Endodermal cell (in vitro differentiated cells): ENCODE measurements at regions not wholly inside any gene's neighbourhood (a gene's known extent, or its start where the extent isn't known, plus 50 kb on each side); places are given as distances from the start of the nearest gene placed in this dataset.

Source experiments
- DNase-seq: peaks from one replicate; pipeline ENCODE4 v3.0.0-alpha.2; 2017
- H3K27ac ChIP-seq: 2 replicates; pipeline ENCODE4 v1.5.1; 2013; ENCODE audit warnings: mild to moderate bottlenecking, low read depth, low read length, moderate library complexity
- H3K27me3 ChIP-seq: 2 replicates; pipeline ENCODE4 v1.6.1; 2013; ENCODE audit warnings: mild to moderate bottlenecking, low read length, moderate library complexity; ENCODE audit not compliant: insufficient read depth, control insufficient read depth, poor library complexity, severe bottlenecking
- H3K36me3 ChIP-seq: 2 replicates; pipeline ENCODE4 v1.7.0; 2013; ENCODE audit warnings: mild to moderate bottlenecking, low read length, moderate library complexity; ENCODE audit not compliant: control insufficient read depth, insufficient read depth
- H3K4me1 ChIP-seq: one replicate; pipeline ENCODE4 v1.7.0; 2013; ENCODE audit warnings: low read length; ENCODE audit not compliant: control insufficient read depth, insufficient read depth
- H3K4me3 ChIP-seq: 2 replicates; pipeline ENCODE4 v1.5.1; 2013; ENCODE audit warnings: mild to moderate bottlenecking, low read length, moderate library complexity
- H3K9ac ChIP-seq: 2 replicates; pipeline ENCODE4 v1.6.1; 2013; ENCODE audit warnings: mild to moderate bottlenecking, low read length, moderate library complexity; ENCODE audit not compliant: poor library complexity, severe bottlenecking; ENCODE audit errors: extremely low read depth
- H3K9me3 ChIP-seq: 2 replicates; pipeline ENCODE4 v1.6.1; 2013; ENCODE audit warnings: mild to moderate bottlenecking, low read length, moderate library complexity; ENCODE audit not compliant: control insufficient read depth
- H3K27ac Mint-ChIP-seq: 2 replicates; pipeline ENCODE4 v1.8.0; 2020; ENCODE audit warnings: mixed read lengths
- H3K27me3 Mint-ChIP-seq: 2 replicates; pipeline ENCODE4 v1.8.0; 2021; ENCODE audit warnings: mild to moderate bottlenecking, mixed read lengths; ENCODE audit not compliant: insufficient read depth
- H3K36me3 Mint-ChIP-seq: 2 replicates; pipeline ENCODE4 v1.8.0; 2020; ENCODE audit warnings: low read depth, mixed read lengths
- H3K4me1 Mint-ChIP-seq: 2 replicates; pipeline ENCODE4 v1.8.0; 2020; ENCODE audit warnings: mixed read lengths
- H3K4me3 Mint-ChIP-seq: 2 replicates; pipeline ENCODE4 v1.8.0; 2020; ENCODE audit warnings: mild to moderate bottlenecking, moderate library complexity, mixed read lengths
- H3K9me3 Mint-ChIP-seq: 2 replicates; pipeline ENCODE4 v1.8.0; 2020; ENCODE audit warnings: mild to moderate bottlenecking, mixed read lengths
- CTCF ChIP-seq: fragments of 200-600 bp; sonication (generic); conservative IDR thresholded peaks from 2 replicates; pipeline ENCODE4 v1.5.0; 2021; ENCODE audit warnings: antibody characterized with exemption, mild to moderate bottlenecking
- whole genome bisulfite sequencing, 2 experiments: methylation state at CpG; one replicate each; pipeline versions ENCODE4 v1.1.5 to v1.1.7; 2013; ENCODE audit warnings: missing lambda C conversion rate in 2 of 2, mixed read lengths in 1 of 2; ENCODE audit not compliant: insufficient coverage in 1 of 2, insufficient read length in 1 of 2; 5-methylcytosine and 5-hydroxymethylcytosine counted together

GRCh38 chr13:33934343-33934742 is 116.4 kb downstream of the RFC3 start:
- H3K9ac ChIP-seq, result no peak overlapping the region
- H3K27me3 ChIP-seq, result no peaks in the 10 kb centered on the region
- peaks cover 10% of the 10 kb centered on the region for H3K4me1 Mint-ChIP-seq
- no peaks in the 10 kb centered on the region for H3K36me3 Mint-ChIP-seq
- H3K36me3 ChIP-seq, result no peaks in the 10 kb centered on the region
- H3K4me1 ChIP-seq, result no peaks in the 10 kb centered on the region
- H3K27ac ChIP-seq, result no peak overlapping the region
- no peaks in the 10 kb centered on the region for H3K27me3 Mint-ChIP-seq
- H3K27ac Mint-ChIP-seq, result no peak overlapping the region
- H3K9me3 Mint-ChIP-seq, result peaks cover under 1% of the 10 kb centered on the region
- WGBS, 2 experiments, result 43 to 72% methylated on average over 1 to 2 of the region's 2 CpGs
- H3K4me3 ChIP-seq, result no peak overlapping the region
- no peak for TF ChIP-seq CTCF
- H3K4me3 Mint-ChIP-seq, result no peak overlapping the region
- no peak for DNase-seq
- peaks cover 3% of the 10 kb centered on the region for H3K9me3 ChIP-seq

GRCh38 chr13:33934951-33935371 is 117.0 kb downstream of the RFC3 start:
- no peaks in the 10 kb centered on the region for H3K27me3 ChIP-seq
- Mint-ChIP-seq H3K4me1 (peaks cover 10% of the 10 kb centered on the region), H3K27ac (no peak overlapping the region), H3K36me3 (no peaks in the 10 kb centered on the region), H3K9me3 (peaks cover 3% of the 10 kb centered on the region), H3K4me3 (no peak overlapping the region), H3K27me3 (no peaks in the 10 kb centered on the region)
- H3K27ac ChIP-seq, result no peak overlapping the region
- DNase-seq, result no peak
- H3K4me3 ChIP-seq, result no peak overlapping the region
- no peak overlapping the region for H3K9ac ChIP-seq
- H3K36me3 ChIP-seq, result no peaks in the 10 kb centered on the region
- H3K9me3 ChIP-seq, result peaks cover 8% of the 10 kb centered on the region
- TF ChIP-seq CTCF, result no peak
- no peaks in the 10 kb centered on the region for H3K4me1 ChIP-seq

- H3K4me3 ChIP-seq, result no peak overlapping the region
- H3K27ac ChIP-seq, result no peak overlapping the region
- no peaks in the 10 kb centered on the region for H3K27me3 ChIP-seq
- Mint-ChIP-seq H3K4me1 (peaks cover 12% of the 10 kb centered on the region), H3K27me3 (no peaks in the 10 kb centered on the region), H3K27ac (no peak overlapping the region), H3K4me3 (no peak overlapping the region), H3K9me3 (peaks cover 3% of the 10 kb centered on the region), H3K36me3 (no peaks in the 10 kb centered on the region)
- TF ChIP-seq CTCF, result no peak
- no peak for DNase-seq
- no peaks in the 10 kb centered on the region for H3K4me1 ChIP-seq
- peaks cover 8% of the 10 kb centered on the region for H3K9me3 ChIP-seq
- WGBS, 2 experiments, result 90 to 100% methylated on average over 2 to 4 of the region's 4 CpGs
- H3K36me3 ChIP-seq, result no peaks in the 10 kb centered on the region
- no peak overlapping the region for H3K9ac ChIP-seq
These were observed 118.0 kb downstream of the RFC3 start for GRCh38 chr13:33935969-33936368.
